PC-3 (cell line): ENCODE measurements at regions not wholly inside any gene's neighbourhood (a gene's known extent, or its start where the extent isn't known, plus 50 kb on each side); places are given as distances from the start of the nearest gene placed in this dataset.

ENCODE experiments used
- ATAC-seq: fragments of 200-7000 bp; cut with Tn5 transposase; 2 replicates; pipeline ENCODE4 v1.9.1; 2020; ENCODE audit warnings: mild to moderate bottlenecking, moderate library complexity
- BruUV-seq: library from RNA; stranded (reverse); fragments of 400-500 nt; replicated peaks from 2 replicates; lab custom pipeline; 2021; lab: Mats Ljungman, UMichigan
- CTCF ChIA-PET: fragments of 300-600 bp; sonication (Branson Sonifier 250); formaldehyde crosslinking; loops from one replicate; lab custom pipeline; 2022; ENCODE audit warnings: antibody characterized with exemption; lab: Charles Lee
- POLR2A ChIA-PET: fragments of 300-600 bp; sonication (Branson Sonifier 250); formaldehyde crosslinking; loops from one replicate; lab custom pipeline; 2022; ENCODE audit warnings: antibody characterized with exemption; ENCODE audit not compliant: unreplicated experiment; lab: Charles Lee
- DNase-seq: peaks from one replicate; pipeline ENCODE4 v3.0.0-alpha.2; 2015
- H2AFZ ChIP-seq: fragments of 300-600 bp; sonication (generic); 2 replicates; pipeline ENCODE4 v1.6.0; 2016; ENCODE audit warnings: antibody characterized with exemption, low read length
- H3F3A ChIP-seq: fragments of 300-600 bp; sonication (generic); one replicate; pipeline ENCODE4 v1.6.0; 2017; ENCODE audit warnings: antibody characterized with exemption, low read length, control low read depth, mild to moderate bottlenecking; ENCODE audit not compliant: unreplicated experiment
- H3K27ac ChIP-seq: fragments of 300-600 bp; sonication (generic); 2 replicates; pipeline ENCODE4 v1.5.1; 2016; ENCODE audit warnings: mild to moderate bottlenecking, low read length
- H3K27me3 ChIP-seq: fragments of 300-600 bp; sonication (generic); 2 replicates; pipeline ENCODE4 v1.6.1; 2016; ENCODE audit warnings: low read length, mixed read lengths
- H3K36me3 ChIP-seq: fragments of 300-600 bp; sonication (generic); 2 replicates; pipeline ENCODE4 v1.6.1; 2016; ENCODE audit warnings: low read depth, mixed run types, low read length, mixed read lengths
- H3K4me1 ChIP-seq: fragments of 300-600 bp; sonication (generic); 2 replicates; pipeline ENCODE4 v1.5.1; 2016; ENCODE audit warnings: low read length; ENCODE audit not compliant: insufficient read depth
- H3K4me2 ChIP-seq: fragments of 300-600 bp; sonication (generic); 2 replicates; pipeline ENCODE4 v1.6.0; 2016; ENCODE audit warnings: low read length
- H3K4me3 ChIP-seq: fragments of 300-600 bp; sonication (generic); 2 replicates; pipeline ENCODE4 v1.5.1; 2016; ENCODE audit warnings: mild to moderate bottlenecking, low read length, mixed read lengths
- H3K79me2 ChIP-seq: fragments of 300-600 bp; sonication (generic); 2 replicates; pipeline ENCODE4 v1.6.1; 2017; ENCODE audit warnings: low read length, mixed read lengths
- H3K9ac ChIP-seq: fragments of 300-600 bp; sonication (generic); 2 replicates; pipeline ENCODE4 v1.6.0; 2016; ENCODE audit warnings: mild to moderate bottlenecking, low read length
- H3K9me2 ChIP-seq: fragments of 300-600 bp; sonication (generic); replicated peaks from 2 replicates; pipeline ENCODE4 v1.6.1; 2016; ENCODE audit warnings: mixed run types, low read length, mixed read lengths
- H3K9me3 ChIP-seq: fragments of 300-600 bp; sonication (generic); 2 replicates; pipeline ENCODE4 v1.6.1; 2016; ENCODE audit warnings: low read length, mixed read lengths
- H4K20me1 ChIP-seq: fragments of 300-600 bp; sonication (generic); 2 replicates; pipeline ENCODE4 v1.6.1; 2016; ENCODE audit warnings: low read length, mixed read lengths
- EZH2 ChIP-seq: fragments of 300-600 bp; sonication (generic); IDR thresholded peaks from one replicate; pipeline ENCODE4 v1.6.1; 2017; ENCODE audit warnings: antibody characterized with exemption, mild to moderate bottlenecking, low read length; ENCODE audit not compliant: unreplicated experiment
- EZH2phosphoT487 ChIP-seq: fragments of 300-600 bp; sonication (generic); IDR thresholded peaks from 2 replicates; pipeline ENCODE4 v1.6.1; 2018; ENCODE audit warnings: mild to moderate bottlenecking, antibody characterized with exemption, low read length, borderline replicate concordance
- intact Hi-C: fragments of 100-400 bp; cut with micrococcal nuclease; formaldehyde crosslinking; loops from 2 replicates; pipeline ENCODE4 v1.9.0; 2023
- TF ChIP-seq, protein P1 (sequence below): fragments of 300-600 bp; sonication (generic); conservative IDR thresholded peaks from 2 replicates; pipeline ENCODE4 v1.5.1; 2017; ENCODE audit warnings: antibody characterized with exemption, low read depth, mild to moderate bottlenecking, low read length

DNA sequence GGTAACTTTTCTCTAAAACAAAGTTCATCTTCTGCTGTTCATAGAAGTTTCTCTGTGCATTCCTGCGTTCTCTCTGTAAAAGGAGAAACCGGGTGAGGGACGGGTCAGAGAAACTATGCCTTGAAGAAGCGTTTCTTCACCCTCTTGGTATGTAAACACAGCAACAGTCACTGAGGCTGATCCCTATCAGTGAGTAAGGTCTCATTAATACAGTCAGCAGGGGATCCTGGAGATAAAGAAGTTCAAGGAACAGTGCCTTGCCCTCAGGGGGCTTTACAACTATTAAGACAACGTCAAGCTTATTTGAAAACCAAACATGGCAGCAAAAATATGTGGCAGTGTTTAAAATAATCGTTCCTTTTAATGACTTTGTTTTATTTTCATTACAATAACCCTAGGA, 202.9 kb upstream of the IL12B start:
- TF ChIP-seq, protein P1, sequence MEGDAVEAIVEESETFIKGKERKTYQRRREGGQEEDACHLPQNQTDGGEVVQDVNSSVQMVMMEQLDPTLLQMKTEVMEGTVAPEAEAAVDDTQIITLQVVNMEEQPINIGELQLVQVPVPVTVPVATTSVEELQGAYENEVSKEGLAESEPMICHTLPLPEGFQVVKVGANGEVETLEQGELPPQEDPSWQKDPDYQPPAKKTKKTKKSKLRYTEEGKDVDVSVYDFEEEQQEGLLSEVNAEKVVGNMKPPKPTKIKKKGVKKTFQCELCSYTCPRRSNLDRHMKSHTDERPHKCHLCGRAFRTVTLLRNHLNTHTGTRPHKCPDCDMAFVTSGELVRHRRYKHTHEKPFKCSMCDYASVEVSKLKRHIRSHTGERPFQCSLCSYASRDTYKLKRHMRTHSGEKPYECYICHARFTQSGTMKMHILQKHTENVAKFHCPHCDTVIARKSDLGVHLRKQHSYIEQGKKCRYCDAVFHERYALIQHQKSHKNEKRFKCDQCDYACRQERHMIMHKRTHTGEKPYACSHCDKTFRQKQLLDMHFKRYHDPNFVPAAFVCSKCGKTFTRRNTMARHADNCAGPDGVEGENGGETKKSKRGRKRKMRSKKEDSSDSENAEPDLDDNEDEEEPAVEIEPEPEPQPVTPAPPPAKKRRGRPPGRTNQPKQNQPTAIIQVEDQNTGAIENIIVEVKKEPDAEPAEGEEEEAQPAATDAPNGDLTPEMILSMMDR = no peak
- no peak for TF ChIP-seq EZH2phosphoT487
- no peak for TF ChIP-seq EZH2
- Histone ChIP-seq H3K36me3 (no peaks in the 10 kb centered on the region), H3K27ac (no peak overlapping the region), H3K9me2 (no peaks in the 10 kb centered on the region), H3K4me2 (no peak overlapping the region), H3K79me2 (no peaks in the 10 kb centered on the region), H4K20me1 (no peaks in the 10 kb centered on the region), H3K9ac (no peak overlapping the region), H3K4me1 (no peaks in the 10 kb centered on the region), H3K27me3 (no peaks in the 10 kb centered on the region), H3F3A (no peaks in the 10 kb centered on the region), H2AFZ (no peak overlapping the region), H3K4me3 (no peak overlapping the region), H3K9me3 (no peaks in the 10 kb centered on the region)
- ChIA-PET POLR2A (no interaction called here), CTCF (no interaction called here)
- ATAC-seq (no peak), DNase-seq (peak; percentile 42)
- no TSS peak for BruUV-seq
- intact Hi-C loops = loop anchor here (5.0 kb wide), 1 partner anchor 454 kb away; no protein-coding TSS in a partner anchor

DNA sequence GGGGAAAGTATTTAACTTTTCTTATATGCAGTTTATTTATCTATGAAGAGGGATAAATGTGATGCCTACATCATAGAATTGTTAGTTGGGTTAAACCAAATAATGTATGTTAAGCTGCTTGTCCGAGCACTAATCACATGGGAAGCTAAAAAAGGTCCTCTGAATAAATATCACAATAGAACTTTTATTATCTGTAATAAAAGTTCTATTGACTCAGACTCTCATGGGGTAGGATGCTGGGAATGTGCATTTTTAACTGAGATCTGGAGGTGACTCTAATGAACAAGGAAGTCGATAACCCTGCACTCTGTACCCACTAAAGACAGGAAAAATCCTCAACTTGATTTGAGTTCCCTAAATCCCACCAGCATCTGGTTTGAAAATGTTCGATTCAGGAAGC, 205.9 kb upstream of the IL12B start:
- Histone ChIP-seq H3K36me3 (no peaks in the 10 kb centered on the region), H3K4me3 (no peak overlapping the region), H3F3A (no peaks in the 10 kb centered on the region), H3K4me1 (no peaks in the 10 kb centered on the region), H3K79me2 (no peaks in the 10 kb centered on the region), H4K20me1 (no peaks in the 10 kb centered on the region), H3K27ac (no peak overlapping the region), H2AFZ (no peak overlapping the region), H3K9ac (no peak overlapping the region), H3K4me2 (no peak overlapping the region), H3K9me2 (no peaks in the 10 kb centered on the region), H3K9me3 (no peaks in the 10 kb centered on the region), H3K27me3 (no peaks in the 10 kb centered on the region)
- TF ChIP-seq EZH2phosphoT487 = no peak
- no peak for TF ChIP-seq EZH2
- TF ChIP-seq, protein P1 = no peak
- POLR2A ChIA-PET = no interaction called here
- ATAC-seq (no peak), DNase-seq (no peak)
- BruUV-seq = no TSS peak
- CTCF ChIA-PET = no interaction called here
- intact Hi-C loops = no loop called here

DNA sequence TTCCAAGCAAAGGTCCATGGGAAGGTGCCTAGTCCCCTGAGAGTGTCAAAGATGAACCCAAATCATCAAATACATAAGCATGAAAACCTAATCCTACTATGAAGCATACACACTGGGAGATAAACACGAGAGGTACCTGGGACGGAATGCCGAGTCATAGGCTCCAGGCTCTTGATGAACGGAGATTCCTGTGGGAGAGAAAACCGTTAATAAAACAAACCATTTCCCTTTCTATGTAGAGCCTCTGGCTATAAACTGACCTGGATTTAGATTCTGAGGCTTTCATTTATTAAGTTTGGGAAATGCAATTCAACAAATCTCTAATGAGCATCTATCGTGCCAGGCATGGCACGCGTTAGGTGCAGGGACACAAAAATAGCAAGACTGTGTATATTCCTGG, 206.4 kb upstream of the IL12B start:
- BruUV-seq = no TSS peak
- Histone ChIP-seq H3K36me3 (no peaks in the 10 kb centered on the region), H3K9me2 (no peaks in the 10 kb centered on the region), H3K27me3 (no peaks in the 10 kb centered on the region), H3K9me3 (no peaks in the 10 kb centered on the region), H3K4me2 (no peak overlapping the region), H3K9ac (no peak overlapping the region), H3K27ac (no peak overlapping the region), H3F3A (no peaks in the 10 kb centered on the region), H4K20me1 (no peaks in the 10 kb centered on the region), H3K4me1 (no peaks in the 10 kb centered on the region), H3K79me2 (no peaks in the 10 kb centered on the region), H3K4me3 (no peak overlapping the region), H2AFZ (no peak overlapping the region)
- intact Hi-C loops = no loop called here
- TF ChIP-seq EZH2 (no peak), EZH2phosphoT487 (no peak)
- TF ChIP-seq, protein P1 = no peak
- no peak for ATAC-seq
- DNase-seq = peak; percentile 27
- POLR2A ChIA-PET = no interaction called here
- CTCF ChIA-PET = no interaction called here
